NCI-H146 (cell line): ENCODE measurements at regions not wholly inside any gene's neighbourhood (a gene's known extent, or its start where the extent isn't known, plus 50 kb on each side); places are given as distances from the start of the nearest gene placed in this dataset.

ENCODE experiments used
- DNase-seq: peaks from one replicate; lab custom pipeline; 2025; lab: John Stamatoyannopoulos, UW

- no peak for DNase-seq
Measured at GRCh38 chrX:68927178-68927577, 98.4 kb downstream of the EFNB1 start.

DNA sequence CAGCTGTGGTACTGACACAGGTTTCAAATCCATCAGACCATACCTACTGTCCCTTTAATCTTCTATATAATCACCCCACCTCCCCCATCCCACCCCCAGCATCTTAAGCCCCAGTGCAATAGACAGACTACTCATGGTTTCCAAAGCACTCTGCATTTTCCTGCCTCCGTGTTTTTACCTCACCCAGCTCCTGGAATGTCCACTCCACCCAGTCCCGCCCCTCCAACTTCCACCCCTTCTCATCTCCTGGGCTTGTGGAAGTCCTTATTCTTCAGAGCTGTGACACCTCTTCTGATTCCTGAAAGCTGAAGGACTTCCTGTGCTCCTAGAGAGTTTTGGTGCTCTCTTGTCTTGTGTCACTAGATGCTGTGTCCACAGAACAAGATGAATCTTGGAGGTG lies 94.3 kb downstream of the EFNB1 start:
- no peak for DNase-seq

- no peak for DNase-seq
Measured at GRCh38 chrX:68922013-68922412, 93.2 kb downstream of the EFNB1 start.

- DNase-seq, result no peak
Measured at GRCh38 chrX:68920561-68920960, 91.7 kb downstream of the EFNB1 start.

DNA sequence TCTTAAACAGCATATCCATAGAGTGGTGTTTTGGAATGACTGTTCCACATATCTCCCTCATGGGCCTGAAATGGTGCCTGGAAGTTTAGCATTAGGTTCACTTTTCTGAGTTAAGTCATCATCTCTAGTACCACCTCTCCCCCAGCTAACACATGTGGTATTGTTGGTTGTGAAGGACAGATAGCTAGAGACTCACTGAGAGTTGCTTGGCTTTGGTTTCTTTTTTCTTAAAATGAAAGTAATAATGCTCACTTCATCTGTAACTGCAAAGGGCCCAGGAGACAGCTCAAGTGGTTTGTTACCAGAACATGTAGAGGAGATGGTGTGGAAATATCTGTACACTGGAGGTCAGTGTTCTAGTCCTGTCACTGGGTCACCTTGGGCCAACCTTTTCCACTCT lies 90.9 kb downstream of the EFNB1 start:
- DNase-seq, result no peak

GRCh38 chrX:68918202-68918601 lies 89.4 kb downstream of the EFNB1 start:
- no peak for DNase-seq

DNA sequence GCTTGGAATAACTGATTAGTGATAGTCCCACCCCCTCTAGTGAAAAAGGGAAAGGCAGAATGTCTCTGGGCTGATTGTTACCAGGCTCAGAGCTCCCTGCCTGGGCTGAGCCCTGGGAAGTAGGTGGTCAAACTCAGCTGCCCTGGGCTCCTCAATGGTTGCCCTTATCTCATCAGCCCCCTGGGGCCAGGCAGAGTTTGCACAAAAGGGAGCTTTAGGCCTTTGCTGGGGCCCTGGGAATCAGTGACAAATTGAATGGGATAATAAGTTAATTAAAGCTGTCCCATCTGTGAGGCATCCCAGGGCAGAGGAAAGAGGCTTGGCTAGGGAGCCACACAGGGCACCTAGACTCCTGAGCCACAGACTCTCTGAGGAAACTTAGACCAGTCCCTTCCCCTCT lies 89.0 kb downstream of the EFNB1 start:
- DNase-seq, result no peak

DNA sequence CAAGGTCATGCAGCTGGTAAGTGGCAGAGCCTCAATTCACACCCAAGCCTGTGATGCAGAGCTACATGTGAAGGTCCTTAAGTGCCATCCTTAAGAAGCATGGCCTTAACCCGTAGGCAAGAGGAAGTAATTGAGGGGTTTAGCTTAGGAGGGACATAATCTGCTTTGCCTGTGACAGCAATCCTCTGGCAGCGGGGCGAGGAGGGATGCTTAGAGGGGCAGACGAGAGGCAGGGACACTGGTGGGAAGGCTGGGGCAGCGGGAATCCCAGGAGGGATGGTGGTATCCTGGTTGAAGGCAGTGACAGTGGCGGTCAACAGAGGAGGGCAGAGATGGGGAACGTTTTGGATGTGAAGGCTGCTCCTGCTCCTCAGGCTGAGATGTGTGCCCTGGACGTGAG lies 88.1 kb downstream of the EFNB1 start:
- no peak for DNase-seq

GRCh38 chrX:68915778-68916177 lies 87.0 kb downstream of the EFNB1 start:
- no peak for DNase-seq

- DNase-seq, result no peak
Measured at GRCh38 chrX:68914479-68914946, 85.7 kb downstream of the EFNB1 start.

DNA sequence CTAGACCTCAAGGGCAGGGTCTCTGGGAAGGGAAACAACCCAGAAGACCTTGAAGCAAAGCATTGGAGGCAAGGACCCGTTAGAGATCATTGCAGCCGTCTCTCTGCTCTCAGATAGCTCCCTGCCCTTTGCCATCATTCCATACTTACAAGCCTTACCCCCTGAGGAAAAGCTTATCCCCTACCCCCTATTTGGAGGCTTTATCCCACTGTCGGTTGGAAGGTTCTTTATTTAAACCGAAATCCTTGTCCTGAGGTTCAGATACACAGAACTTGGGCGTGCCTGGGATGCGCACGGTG lies 84.4 kb downstream of the EFNB1 start:
- no peak for DNase-seq

DNA sequence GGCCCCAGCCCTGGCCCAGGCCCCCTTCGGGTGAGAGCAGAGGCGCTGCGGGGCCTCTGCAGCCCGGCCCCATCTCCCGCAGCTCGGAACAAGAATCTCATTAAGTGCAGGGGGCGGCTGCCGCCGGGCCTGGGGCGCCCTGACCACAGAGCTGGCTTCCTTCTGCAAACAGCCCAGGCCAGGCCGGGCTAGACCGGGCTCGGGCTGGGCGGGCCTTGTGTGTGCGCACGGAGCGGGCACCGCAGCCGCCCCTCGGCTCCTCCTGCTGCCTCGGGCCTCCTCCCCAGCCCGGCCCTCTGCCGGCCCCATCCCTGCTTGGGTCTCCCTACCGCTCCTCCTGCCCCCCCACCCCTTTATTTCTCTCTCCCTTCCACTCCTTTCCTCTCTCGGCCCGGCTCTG lies 83.3 kb downstream of the EFNB1 start:
- DNase-seq, result no peak

GRCh38 chrX:68910731-68911428 lies 82.1 kb downstream of the EFNB1 start:
- no peak for DNase-seq

- no peak for DNase-seq
Measured at GRCh38 chrX:68909945-68910344, 81.1 kb downstream of the EFNB1 start.

- DNase-seq, result no peak
Measured at GRCh38 chrX:68908071-68908470, 79.2 kb downstream of the EFNB1 start.

DNA sequence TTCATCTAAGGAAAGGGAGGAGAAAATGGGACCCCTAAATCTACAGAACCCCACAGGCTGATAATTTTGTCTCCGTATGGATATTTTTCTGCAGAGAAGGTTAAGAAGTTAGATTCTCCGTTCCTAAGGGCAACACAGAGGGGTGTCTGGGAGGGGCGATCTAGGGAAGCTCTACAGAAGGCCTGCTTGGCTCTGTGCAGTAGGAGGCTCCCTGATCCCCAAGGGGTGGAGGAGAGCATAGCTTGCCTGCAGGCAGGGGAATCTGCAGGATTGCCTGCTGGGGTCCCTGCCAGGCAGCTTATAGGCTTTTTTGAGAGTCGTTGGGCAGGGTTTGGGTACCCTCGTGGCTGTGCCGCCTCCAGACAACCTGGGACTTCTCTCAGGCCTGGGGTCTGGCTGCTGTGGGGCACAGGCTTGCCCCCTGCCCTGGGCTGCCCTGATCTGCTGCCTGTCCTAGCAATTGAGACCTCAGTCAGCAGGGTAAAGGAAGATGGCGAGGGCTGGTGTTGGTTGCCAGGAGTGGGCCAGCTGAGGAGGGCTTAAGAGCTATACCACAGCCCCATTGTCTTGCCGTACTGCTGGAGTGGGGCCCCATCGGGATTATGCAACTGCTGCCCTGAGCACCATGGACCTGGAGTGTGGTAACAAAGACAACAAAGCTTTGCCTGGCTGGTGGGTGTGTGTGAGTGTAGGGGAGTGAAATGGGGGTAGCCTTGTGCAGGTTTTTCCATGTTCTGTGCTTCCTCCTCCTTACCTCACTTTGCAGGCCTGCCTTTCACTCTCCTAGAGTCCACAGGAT lies 74.1 kb downstream of the EFNB1 start:
- DNase-seq, result no peak

- no peak for DNase-seq
Measured at GRCh38 chrX:68901519-68901918, 72.7 kb downstream of the EFNB1 start.

DNA sequence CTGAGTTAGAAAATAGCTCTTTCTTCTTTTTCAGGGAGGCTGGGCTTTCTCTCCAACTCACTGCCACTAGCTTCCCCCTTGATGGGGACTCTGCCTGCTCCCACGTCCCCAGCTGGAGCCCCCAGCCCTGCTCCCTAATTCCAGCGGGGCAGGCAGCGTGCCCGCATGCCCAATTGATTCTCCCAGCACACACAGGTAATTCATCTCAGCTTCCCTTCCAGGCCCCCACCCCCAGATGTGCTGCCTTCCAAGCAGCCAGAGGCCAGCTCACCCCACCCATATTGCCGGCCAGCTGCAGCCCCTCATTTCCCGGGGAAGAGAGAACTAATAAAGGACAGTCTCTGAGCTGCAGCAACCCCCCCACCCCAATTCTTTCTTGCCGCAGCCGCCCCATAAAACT lies 69.8 kb downstream of the EFNB1 start:
- no peak for DNase-seq

- DNase-seq, result no peak
Measured at GRCh38 chrX:68897118-68897945, 68.5 kb downstream of the EFNB1 start.

DNA sequence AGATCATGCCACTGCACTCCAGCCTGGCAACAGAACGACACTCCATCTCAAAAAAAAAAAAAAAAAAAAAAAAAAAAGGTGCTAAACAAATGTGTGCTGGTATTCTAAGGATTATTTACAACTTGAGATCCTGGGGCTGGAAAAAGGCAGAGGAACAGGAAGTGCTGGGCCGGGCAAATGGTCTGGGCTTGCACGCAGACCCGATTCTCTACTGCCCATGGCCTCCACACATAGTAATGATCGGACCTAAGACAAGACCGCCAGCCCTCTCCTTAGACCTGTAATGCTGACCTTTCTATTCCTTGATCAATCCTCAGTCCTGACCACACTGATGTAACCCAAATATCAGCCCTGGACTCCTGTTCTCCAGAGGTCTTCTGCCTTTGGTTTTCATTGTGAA lies 67.8 kb downstream of the EFNB1 start:
- no peak for DNase-seq

DNA sequence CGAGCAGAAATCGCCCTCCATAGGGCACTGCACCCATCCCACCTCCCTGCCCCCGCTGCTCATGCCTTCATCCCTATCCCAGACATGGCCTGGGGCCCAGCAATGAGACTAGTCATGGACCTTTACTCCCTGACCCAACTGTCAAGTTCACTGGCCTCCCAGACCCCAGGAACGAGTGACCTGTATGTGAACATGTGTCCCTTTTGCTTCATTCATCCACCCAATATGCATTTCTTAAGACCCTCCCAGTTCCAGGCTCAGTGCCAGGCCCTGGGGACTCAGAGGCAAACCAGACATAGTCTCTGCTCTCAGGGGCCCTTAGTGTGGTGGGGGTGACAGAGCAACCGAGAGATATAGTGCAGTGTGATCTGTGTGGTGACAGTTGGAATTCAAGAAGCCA lies 67.0 kb downstream of the EFNB1 start:
- DNase-seq, result no peak

DNA sequence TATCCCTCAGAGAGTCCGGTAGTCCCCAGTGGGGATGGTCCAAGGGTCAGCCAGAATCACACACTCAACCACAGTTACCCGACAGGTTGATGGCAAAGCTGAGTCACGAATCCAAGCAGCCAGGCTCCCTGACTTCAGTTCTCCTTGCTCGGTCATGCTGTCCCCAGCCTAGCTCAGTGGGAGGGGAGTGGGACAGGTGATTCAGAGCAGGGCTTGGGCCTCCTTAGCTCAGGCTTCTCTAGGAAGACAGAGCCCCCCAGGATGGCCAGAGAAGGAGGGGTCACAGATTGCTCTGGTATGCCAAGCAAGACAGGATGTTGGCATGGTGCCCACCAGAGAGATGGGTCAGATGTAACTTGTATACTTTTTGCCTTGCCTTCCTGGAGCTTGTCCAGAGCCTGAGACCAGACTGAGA lies 66.5 kb downstream of the EFNB1 start:
- no peak for DNase-seq
